ENCODE measurements at regions not wholly inside any gene's neighbourhood (a gene's known extent, or its start where the extent isn't known, plus 50 kb on each side); places are given as distances from the start of the nearest gene placed in this dataset.

GRCh38 chr6:53413326-53413725, 64.6 kb upstream of the ELOVL5 start:
- DNase-seq = no peak

DNA sequence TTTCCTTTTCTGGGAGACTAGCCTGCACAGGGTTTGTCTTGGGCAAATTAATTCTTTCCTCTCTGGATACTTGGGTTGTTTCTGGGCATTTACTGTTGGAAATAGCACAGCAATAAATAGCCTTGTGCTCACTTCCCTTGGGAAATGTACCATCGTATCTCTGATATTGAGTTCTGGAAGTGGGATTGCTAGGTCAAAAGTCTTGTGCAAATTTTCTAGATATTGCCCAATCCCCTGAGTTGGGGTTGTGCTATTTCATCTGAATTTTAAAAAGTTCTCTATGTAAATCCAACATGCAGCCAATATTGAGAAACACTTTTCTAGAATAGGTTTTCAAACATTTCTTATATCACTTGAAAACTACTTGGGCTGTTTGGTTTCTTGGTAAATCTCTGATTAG, 64.0 kb upstream of the ELOVL5 start:
- DNase-seq = no peak

DNA sequence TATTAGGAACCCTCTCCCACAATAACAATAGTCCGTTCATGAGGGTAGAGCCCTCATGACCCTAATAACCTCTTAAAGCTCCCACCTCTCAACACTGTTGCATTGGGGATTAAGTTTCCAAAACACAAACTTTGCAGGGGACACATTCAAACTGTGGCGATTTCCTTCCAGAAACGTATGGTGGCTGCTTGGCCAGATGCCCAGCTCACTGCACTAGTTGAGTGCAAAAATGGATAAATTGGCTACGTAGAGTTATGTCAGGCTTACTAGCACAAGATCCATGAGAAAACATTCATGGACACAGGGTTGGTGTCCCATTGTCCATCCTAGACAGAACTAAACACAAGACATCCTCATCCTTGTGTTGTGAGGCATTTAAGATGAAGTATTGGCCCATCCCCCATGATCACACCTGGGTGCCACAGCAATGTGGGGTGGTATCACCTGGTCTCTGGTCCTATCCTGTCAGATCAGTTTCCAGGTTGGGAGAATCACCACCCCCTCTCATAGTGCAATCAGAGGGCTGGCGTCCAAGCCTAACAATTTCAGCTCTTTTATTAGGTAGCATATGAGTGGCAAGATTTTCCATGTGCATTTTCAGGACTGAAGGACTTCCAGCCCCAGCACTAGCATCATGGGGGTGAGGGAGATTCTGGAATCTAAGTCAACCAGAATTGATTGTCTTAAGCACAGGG, 63.4 kb upstream of the ELOVL5 start:
- DNase-seq = no peak

- DNase-seq = no peak
Observed at GRCh38 chr6:53411451-53411850, 62.7 kb upstream of the ELOVL5 start.

DNA sequence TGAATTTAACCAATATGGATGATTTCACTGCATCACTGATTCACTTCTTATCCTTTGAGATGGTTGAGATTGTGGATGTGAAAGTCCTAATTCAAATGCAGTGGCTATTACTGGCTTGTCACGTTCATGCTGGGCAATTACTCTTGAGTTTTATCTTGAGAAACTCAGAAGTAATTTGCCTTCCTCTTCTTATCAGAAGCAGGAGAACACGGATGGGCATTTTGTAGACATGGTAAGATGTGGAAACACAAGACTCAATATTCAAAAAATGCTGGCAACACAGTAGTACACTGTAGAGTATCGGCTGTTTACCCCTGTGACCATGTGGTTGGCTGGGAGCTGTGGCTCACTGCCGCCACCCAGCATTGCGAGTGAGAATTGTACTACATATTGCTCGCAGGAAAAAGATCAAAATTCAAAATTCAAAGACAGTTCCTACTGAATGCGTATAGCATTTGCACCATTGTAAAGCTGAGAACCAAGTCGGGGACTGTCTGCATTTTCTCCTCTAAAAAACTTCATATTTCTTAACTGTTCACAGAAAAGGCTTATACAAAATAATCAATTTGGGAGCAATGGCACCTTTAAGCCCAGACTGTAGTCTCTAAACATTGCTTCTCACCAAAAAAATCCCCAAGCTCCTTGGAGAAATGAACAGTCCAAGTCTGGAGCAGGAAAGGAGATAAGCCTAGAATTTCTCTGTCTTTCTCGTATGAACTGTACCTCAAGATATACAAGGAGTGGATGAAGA, 61.9 kb upstream of the ELOVL5 start:
- peak; percentile 9 for DNase-seq

- no peak for DNase-seq
Observed at GRCh38 chr6:53408826-53409225, 60.1 kb upstream of the ELOVL5 start.

DNA sequence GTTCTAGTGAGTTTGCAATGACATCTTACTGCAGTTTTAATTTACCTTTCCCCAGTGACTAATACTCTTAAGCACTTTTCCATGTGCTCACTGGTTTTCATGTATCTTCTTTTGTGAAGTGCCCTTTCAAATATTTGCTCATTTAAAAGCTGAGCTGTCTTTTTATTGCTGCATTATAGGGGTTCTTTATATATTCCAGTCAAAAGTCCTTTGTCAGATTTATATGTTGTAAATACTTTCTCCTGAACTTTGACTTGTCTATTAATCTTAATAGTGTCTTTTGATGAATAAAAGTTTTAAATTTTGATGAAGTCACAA, 50.2 kb upstream of the ELOVL5 start:
- DNase-seq = no peak

GRCh38 chr6:53398247-53399026, 49.7 kb upstream of the ELOVL5 start:
- no peak for DNase-seq
